Hematopoietic multipotent progenitor cell treated with erythropoietin and hydrocortisone succinate and interleukin-3 and kit ligand, for 6 days (in vitro differentiated cells): ENCODE measurements at regions not wholly inside any gene's neighbourhood (a gene's known extent, or its start where the extent isn't known, plus 50 kb on each side); places are given as distances from the start of the nearest gene placed in this dataset.
"Not testable (repeated sequence)": the region's sequence is repeated elsewhere in the genome, so short reads cannot be mapped to it uniquely, and the experiment has no call there.

ENCODE experiments used
- DNase-seq: peaks from one replicate; pipeline ENCODE4 v3.0.0-alpha.2; 2015

- no peak for DNase-seq
Observed at GRCh38 chr12:47343684-47344567, 264.2 kb upstream of the AMIGO2 start.

- no peak for DNase-seq
Observed at GRCh38 chr12:47340411-47341015, 260.8 kb upstream of the AMIGO2 start.

- no peak for DNase-seq
Observed at GRCh38 chr12:47337581-47337980, 257.8 kb upstream of the AMIGO2 start.

- not testable (repeated sequence) for DNase-seq
Observed at GRCh38 chr12:47333271-47333858, 253.6 kb upstream of the AMIGO2 start.

GRCh38 chr12:47328831-47329545 is 249.2 kb upstream of the AMIGO2 start:
- DNase-seq: no peak

- no peak for DNase-seq
Observed at GRCh38 chr12:47326190-47326589, 246.4 kb upstream of the AMIGO2 start.

- no peak for DNase-seq
Observed at GRCh38 chr12:47323802-47324201, 244.0 kb upstream of the AMIGO2 start.

GRCh38 chr12:47321436-47321835 is 241.7 kb upstream of the AMIGO2 start:
- no peak for DNase-seq

- DNase-seq: no peak
Observed at GRCh38 chr12:47319746-47320145, 240.0 kb upstream of the AMIGO2 start.

- DNase-seq: no peak
Observed at GRCh38 chr12:47318963-47319362, 239.2 kb upstream of the AMIGO2 start.

GRCh38 chr12:47317175-47317915 is 237.6 kb upstream of the AMIGO2 start:
- DNase-seq: no peak

GRCh38 chr12:47316609-47317049 is 236.9 kb upstream of the AMIGO2 start:
- no peak for DNase-seq

GRCh38 chr12:47314996-47315395 is 235.2 kb upstream of the AMIGO2 start:
- no peak for DNase-seq

GRCh38 chr12:47312808-47313426 is 233.2 kb upstream of the AMIGO2 start:
- peak; percentile 20 for DNase-seq

- no peak for DNase-seq
Observed at GRCh38 chr12:47312147-47312546, 232.4 kb upstream of the AMIGO2 start.

- no peak for DNase-seq
Observed at GRCh38 chr12:47311568-47311967, 231.8 kb upstream of the AMIGO2 start.

- DNase-seq: no peak
Observed at GRCh38 chr12:47311010-47311409, 231.3 kb upstream of the AMIGO2 start.

GRCh38 chr12:47308672-47309071 is 228.9 kb upstream of the AMIGO2 start:
- peak; percentile 12 for DNase-seq

GRCh38 chr12:47307680-47308399 is 228.1 kb upstream of the AMIGO2 start:
- peak; percentile 90 for DNase-seq

GRCh38 chr12:47306773-47307679 is 227.3 kb upstream of the AMIGO2 start:
- peak; percentile 42 for DNase-seq
